Transverse colon (tissue), 4 donors: ENCODE measurements at regions not wholly inside any gene's neighbourhood (a gene's known extent, or its start where the extent isn't known, plus 50 kb on each side); places are given as distances from the start of the nearest gene placed in this dataset.

Experiments
- POLR2A ChIP-seq: fragments of 450-650 bp; IDR thresholded peaks from one replicate; pipeline ENCODE4 v1.6.1; 2016; ENCODE audit warnings: antibody characterized with exemption, mild to moderate bottlenecking, moderate library complexity
- POLR2AphosphoS5 ChIP-seq, 3 donors: sonication (generic); formaldehyde crosslinking; IDR thresholded peaks; one replicate each; pipeline ENCODE4 v1.6.1; 2016; ENCODE audit warnings: antibody characterized with exemption in 3 of 3
- TF ChIP-seq, protein P1 (sequence below), 5 experiments: fragments of 200-600 bp in 3 of 5; fragments of 450-650 bp in 2 of 5; sonication (generic) in 3 of 5; IDR thresholded peaks; 1 replicate in 2 of 5; 2 replicates in 3 of 5; pipeline ENCODE4 v1.5.1; 2016 to 2017; ENCODE audit warnings: antibody characterized with exemption in 5 of 5, inconsistent platforms in 3 of 5, mild to moderate bottlenecking in 2 of 5, moderate library complexity in 1 of 5

DNA sequence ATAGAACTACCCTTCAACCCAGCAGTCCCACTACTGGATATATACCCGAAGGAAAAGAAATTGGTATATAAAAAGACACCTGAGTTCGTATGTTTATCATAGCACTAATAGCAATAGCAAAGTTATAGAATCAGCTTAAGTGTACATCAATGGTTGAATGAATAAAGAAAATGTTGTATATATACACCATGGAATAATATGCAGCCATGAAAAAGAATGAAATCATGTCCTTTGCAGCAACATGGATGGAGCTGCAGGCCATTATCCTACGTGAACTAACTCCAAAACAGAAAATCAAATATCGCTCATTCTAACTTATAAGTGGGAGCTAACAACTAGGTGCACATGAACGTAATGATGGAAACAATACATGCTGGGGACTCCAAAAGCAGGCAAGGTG lies 143.5 kb upstream of the GK2 start:
- TF ChIP-seq, protein P1, sequence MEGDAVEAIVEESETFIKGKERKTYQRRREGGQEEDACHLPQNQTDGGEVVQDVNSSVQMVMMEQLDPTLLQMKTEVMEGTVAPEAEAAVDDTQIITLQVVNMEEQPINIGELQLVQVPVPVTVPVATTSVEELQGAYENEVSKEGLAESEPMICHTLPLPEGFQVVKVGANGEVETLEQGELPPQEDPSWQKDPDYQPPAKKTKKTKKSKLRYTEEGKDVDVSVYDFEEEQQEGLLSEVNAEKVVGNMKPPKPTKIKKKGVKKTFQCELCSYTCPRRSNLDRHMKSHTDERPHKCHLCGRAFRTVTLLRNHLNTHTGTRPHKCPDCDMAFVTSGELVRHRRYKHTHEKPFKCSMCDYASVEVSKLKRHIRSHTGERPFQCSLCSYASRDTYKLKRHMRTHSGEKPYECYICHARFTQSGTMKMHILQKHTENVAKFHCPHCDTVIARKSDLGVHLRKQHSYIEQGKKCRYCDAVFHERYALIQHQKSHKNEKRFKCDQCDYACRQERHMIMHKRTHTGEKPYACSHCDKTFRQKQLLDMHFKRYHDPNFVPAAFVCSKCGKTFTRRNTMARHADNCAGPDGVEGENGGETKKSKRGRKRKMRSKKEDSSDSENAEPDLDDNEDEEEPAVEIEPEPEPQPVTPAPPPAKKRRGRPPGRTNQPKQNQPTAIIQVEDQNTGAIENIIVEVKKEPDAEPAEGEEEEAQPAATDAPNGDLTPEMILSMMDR (IDR thresholded peaks at IDR 0.05) = no peak
- TF ChIP-seq POLR2A = no peak
- no peak for TF ChIP-seq POLR2AphosphoS5 (IDR thresholded peaks at IDR 0.05)
